GM15510 (cell line): ENCODE measurements at regions not wholly inside any gene's neighbourhood (a gene's known extent, or its start where the extent isn't known, plus 50 kb on each side); places are given as distances from the start of the nearest gene placed in this dataset.

Source experiments
- POLR2A ChIP-seq: IDR thresholded peaks from 3 replicates; pipeline ENCODE4 v1.6.1; 2011; ENCODE audit warnings: borderline replicate concordance; ENCODE audit not compliant: insufficient read length; ENCODE audit errors: extremely low read depth

DNA sequence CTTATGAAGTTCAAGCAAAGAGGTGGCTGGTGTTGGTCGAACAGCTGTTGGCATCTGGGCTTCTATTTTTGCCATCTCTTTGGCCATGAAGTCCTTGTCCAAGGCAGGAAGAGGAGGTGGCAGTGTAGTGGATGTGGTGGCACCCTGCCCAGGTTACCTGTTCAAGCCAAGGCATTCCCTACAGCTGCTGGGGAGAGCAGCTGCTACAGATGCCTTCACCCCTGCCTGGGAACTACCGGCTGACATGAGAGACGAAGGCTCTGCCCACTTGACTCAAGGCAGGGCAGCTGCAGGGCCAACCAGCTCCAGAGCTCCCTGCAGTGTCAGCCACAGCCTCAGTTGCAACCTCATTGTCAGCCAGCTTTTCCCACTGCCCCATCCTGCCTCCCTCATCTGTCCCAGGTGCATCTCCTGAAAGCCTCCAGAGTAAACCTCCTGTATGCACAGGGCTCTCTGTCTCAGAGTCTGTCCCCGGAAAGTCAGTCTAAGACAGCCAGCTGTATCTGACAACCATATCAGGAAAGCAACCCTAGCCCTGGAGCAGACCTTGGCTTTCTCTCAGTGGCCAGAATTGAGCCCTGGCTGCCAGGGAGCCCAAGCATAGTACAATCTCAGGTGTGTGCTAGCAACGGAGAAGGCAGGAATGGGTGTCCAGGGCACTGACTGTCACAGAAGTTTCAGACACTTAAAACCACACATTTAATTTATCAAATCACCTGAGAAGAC lies 115.9 kb downstream of the RPIA start:
- no peak for TF ChIP-seq POLR2A

DNA sequence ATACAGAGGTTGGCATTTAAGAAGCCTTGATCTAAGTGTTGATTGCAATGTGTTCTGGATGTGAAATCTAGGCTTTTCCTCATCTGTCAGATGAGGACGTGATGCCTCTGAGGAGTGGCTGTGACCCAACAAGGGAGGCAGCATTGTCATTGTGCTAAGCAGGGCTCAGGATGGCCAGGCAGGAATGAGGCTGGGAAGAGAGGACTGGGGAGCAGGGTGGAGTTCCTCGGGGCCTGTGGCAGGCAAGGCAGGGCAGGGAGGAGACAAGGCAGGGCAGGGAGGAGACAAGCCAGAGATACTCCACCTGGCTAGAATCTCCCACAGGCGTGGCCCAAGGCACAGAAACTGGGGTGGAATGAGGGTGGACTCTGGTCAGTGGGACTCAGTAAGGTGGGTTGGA lies 116.6 kb downstream of the RPIA start:
- TF ChIP-seq POLR2A = no peak

DNA sequence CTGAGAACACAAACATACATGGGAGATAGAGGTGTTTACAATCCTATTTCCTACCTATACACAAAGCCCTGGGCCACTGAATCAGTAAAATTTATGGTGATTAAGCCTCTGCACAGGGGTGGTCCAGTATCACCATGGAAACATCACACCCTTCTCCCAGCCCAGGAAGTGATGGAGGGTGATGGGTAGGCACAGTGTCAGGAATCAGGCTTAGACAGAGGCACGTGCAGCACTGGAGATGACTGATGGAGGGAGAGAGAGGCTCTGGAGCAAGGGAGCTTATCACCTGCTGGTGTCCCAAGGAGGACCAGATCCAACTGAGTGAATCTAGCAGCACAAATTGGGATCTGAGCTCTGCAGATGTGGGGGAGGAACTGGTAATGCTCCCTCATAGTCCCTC lies 117.2 kb downstream of the RPIA start:
- TF ChIP-seq POLR2A = no peak

DNA sequence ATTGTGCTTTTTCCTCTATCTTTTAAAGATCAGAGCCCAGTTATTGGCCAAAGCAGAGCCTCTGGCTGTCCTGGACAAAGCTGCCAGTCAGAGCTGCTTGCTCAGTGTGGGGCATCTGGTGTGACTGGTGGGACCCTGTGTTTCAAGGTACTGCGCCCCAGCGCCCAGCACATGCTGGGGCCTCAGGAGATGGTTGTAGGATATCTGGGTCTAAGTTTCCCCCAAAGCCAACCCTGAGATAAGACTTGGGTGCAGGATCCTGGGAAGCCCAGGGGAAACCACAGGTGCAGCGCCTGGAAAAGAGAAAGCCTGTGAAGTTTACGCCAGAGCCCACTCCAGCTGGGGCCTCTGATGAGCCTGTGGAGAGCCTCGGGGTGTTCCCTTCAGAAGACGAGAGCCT lies 117.7 kb downstream of the RPIA start:
- no peak for TF ChIP-seq POLR2A

DNA sequence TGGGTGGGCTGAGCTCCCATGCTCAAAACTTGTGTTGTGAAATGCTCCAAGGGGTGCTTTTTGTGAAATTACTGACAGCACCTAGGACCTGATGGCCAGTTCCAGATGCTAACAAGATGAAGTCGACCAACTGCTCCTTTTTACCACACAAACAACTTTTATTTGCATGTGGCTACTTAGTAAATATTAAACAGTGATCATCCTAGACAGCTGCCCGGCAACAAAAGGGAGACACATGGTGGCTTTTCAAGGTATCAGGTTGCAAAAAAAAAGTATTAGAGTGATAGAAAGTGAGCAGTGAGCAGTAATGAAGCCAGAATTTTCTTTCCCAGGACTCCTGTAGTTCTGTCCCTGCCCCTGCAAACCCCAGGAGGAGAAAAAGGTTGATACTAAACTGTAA lies 118.5 kb downstream of the RPIA start:
- TF ChIP-seq POLR2A = no peak

DNA sequence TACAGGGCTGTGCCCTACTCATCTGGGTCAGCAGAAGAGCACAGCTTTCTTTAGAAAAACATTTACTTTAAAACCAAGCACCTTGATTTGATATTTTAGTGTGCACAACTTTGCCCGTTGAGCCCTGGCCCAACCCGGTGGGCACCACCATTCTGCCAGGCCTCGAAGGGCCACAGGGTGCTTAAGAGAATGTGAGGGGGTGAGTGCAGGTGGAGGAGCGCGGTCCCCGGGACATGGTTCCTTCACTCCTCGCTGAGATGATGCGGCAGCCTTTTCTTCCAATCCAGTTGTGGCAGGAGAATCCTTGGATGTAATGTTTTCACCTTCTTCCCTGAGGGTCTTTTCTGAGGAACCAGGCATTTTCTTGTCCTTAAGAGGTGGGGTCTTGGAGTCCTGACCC lies 119.0 kb downstream of the RPIA start:
- TF ChIP-seq POLR2A = no peak

DNA sequence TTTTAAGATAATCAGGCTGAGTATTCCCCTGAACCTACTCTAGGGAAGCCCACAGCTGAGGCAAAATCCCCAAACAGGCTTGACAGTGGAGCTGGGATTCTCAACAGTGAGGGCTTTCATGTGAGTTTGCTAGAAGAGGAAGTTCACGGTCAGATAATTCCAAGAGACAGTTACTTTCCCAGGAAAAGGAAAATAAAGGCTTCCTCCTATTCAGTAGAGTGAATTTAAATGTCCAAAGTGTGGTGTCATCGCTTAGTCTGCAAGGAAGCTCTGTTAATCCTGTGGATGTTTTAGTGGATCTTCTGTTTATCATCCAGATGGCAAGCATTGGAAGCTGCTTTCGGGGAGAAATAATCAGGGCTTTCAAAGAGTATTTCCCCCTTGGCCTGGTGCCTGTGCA lies 119.8 kb downstream of the RPIA start:
- no peak for TF ChIP-seq POLR2A

DNA sequence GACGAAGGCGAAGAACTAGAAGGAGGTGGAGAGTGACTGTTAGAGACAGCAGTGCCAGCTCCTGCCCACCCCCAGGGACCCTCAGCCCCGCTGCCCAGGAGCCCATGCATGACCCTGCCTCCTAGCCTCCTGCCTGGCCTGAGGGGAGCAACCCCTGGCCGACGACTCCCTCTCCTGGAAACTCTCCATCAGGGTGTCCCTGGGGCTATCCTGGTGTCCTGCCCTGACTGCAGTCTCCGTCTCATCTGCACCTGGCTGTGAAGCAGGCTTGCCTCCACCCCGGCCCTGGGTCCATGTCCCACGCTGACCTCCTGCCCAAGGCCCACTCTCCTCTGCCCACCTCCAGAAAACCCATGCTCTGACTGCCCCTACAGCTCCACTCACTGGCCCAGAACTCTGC lies 120.2 kb downstream of the RPIA start:
- no peak for TF ChIP-seq POLR2A

DNA sequence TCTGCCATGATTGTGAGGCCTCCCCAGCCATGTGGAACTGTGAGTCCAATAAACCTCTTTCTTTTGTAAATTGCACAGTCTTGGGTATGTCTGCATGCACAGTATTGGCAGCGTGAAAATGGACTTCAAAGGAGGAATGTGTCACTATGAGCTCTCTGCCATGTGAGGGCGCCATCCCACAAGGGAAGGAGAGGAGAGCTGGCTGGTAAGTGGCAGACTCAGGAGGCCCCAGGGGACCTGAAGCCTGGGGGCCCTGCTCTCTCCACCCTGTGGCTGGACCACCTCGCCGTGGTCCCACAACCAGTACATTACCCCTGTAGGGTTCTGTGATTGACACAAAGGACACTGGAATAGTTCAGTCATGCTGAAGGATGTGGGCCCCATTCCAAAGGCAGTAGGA lies 122.1 kb downstream of the RPIA start:
- TF ChIP-seq POLR2A = no peak

DNA sequence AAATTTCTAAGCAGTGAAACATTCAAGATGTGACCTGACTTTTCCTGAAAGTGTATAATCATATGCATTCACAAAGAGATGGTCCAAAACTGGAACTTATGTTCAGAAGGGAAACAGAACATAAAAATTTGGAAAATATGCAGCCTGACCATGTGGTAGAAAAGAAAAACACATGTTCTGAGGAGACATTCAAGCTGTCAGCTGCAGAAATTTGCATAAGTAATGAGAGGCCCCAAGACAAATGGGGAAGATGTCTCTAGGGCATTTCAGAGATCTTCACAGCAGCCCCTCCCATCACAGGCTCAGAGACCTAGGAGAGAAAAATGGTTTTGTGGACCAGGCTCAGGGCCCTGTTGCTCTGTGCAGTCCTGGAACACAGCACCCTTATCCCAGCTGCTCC lies 123.8 kb downstream of the RPIA start:
- no peak for TF ChIP-seq POLR2A

DNA sequence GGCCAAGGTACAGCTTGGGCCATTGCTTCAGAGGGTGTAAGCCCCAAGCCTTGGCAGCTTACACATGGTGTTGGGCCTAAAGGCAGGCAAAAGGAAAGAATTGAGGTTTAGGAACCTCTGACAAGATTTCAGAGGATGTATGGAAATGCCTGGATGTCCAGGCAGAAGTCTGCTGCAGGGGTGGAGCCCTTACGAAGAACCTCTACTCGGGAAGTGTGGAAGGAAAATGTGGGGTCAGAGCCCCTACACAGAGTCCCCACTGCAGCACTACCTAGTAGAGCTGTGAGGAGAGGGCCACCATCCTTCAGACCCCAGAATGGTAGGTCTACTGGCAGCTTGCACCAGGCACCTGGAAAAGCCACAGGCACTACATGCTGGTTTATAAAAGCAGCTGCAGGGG lies 124.2 kb downstream of the RPIA start:
- TF ChIP-seq POLR2A = no peak

DNA sequence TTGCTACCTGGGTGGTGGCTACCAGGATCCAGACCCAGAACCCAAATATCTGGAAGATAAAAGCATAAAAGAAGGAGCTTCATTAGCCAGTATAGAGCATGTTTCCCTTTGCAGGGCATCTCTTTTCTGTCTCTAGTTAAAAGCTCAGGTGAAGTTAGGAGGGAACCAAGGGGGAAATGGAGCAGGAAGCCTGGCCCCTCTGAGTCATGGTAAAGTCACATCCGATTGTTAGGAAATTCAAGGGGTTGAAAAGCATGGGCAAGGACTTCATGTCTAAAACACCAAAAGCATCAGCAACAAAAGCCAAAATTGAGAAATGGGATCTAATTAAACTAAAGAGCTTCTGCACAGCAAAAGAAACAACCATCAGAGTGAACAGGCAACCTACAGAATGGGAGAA lies 126.9 kb downstream of the RPIA start:
- TF ChIP-seq POLR2A = no peak

DNA sequence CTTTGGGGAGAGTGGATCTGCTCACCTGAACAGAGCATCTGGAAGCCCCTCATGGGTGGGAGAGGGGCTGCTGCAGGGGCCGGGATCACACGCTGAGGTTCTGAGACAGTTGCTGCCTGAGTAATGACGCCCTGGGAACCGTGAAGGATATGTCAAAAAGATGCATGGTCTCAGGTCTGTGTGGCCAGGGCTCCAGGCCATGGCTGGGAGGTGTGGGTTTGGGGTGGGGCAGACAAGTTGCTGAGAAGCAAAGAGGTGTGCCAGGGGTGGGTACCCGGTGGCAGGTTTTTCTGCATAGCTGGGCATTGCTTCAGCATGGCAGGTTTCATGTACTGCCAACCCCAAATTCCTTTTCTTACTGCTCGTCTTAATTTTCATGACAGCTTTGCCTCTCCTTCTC lies 133.5 kb downstream of the RPIA start:
- no peak for TF ChIP-seq POLR2A

DNA sequence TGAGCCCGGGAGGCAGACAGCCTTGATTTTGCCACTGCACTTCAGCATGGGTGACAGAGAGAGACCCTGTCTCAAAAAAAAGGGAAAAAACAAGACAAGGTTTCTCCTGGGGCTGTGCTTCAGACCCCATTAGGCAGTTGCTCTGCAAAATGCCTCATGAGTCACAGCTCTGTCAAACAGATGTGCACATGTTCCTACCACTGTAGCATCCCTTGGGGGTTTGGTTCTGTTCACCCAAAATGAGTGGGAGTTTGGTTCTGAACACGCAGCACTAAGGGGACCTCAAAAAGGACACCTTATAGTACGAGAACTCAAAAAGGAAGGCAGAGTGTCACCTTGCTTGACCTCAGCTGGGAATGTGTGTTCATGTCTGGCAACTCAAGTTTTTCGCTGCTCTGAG lies 134.9 kb downstream of the RPIA start:
- TF ChIP-seq POLR2A = no peak

DNA sequence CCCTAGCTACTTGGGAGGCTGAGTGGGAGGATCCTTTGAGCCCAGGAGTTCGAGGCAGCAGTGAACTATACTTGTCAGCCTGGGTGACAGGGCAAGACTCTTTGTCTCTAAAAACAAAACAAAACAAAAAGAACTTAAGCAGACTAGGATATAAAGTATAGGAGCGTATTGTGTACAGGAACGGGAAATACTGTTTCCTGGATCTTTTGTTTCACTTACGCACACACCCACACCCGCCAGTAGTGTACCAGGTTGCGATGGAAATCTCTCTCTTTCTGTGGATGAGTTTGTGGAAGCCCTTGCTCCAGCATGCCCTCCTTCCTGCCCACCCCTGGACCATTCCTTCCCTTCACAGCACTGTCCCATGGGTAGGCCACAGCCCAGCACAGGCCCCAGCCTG lies 136.3 kb downstream of the RPIA start:
- no peak for TF ChIP-seq POLR2A

DNA sequence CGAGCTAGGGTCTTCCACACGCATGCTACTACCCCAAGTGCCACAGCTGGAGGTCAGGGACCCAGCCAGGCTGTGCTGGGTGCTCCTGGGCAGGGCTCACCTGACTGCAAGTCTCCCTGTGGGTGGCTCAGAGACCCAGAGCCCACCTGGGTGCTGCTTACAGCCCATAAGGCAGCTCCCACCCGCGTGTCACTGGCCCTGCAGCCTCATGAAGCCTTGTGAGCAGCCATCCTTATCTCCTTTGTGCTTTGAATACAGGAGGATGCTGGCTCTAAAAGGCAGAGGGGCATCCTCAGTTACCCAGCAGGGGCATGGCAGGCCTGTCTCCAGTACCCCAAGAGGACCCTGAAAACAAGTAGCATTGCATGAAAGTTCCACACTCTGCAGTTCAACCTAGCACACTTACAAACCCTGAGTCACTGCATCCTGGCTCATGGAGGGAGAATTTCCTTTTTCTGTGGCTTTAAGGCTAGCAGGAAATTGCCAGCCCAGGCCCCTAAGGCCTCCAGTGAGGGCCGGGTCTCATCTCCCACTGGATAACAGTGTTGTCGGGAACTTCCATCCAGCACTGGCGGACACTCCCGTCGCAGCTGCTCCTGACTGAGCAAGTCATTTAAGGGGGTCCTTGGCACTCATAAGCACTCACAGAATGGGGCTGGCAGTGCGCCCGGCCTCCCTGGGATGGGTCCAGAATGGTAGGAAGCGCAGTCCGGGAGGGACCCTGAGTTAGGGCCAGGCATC lies 137.1 kb downstream of the RPIA start:
- TF ChIP-seq POLR2A = no peak
